B cell (primary cell): ENCODE measurements at regions not wholly inside any gene's neighbourhood (a gene's known extent, or its start where the extent isn't known, plus 50 kb on each side); places are given as distances from the start of the nearest gene placed in this dataset.

Experiments
- ATAC-seq: fragments of 200-7000 bp; cut with Tn5 transposase; one replicate; pipeline ENCODE4 v1.10.0; 2021; ENCODE audit warnings: low read depth, mild to moderate bottlenecking, moderate number of reproducible peaks, moderate library complexity
- CTCF ChIA-PET: fragments of 350-600 bp; sonication (Branson Sonifier 250); formaldehyde crosslinking; loops from one replicate; lab custom pipeline; 2021; ENCODE audit warnings: antibody characterized with exemption, inconsistent platforms; lab: Charles Lee
- POLR2A ChIA-PET: fragments of 350-600 bp; sonication (Branson Sonifier 250); formaldehyde crosslinking; loops from one replicate; lab custom pipeline; 2021; ENCODE audit warnings: antibody characterized with exemption; lab: Charles Lee
- DNase-seq: peaks from one replicate; pipeline ENCODE4 v3.0.0; 2013
- H2AFZ ChIP-seq: 2 replicates; pipeline ENCODE4 v1.6.1; 2012; ENCODE audit warnings: mild to moderate bottlenecking, low read depth, low read length; ENCODE audit not compliant: insufficient read depth, poor library complexity, severe bottlenecking
- H3K27ac ChIP-seq, 2 donors: 1 replicate in 1 of 2; 2 replicates in 1 of 2; pipeline ENCODE4 v1.5.1; 2012 to 2013; ENCODE audit warnings: low read length in 2 of 2, mild to moderate bottlenecking in 2 of 2, moderate library complexity in 1 of 2
- H3K27me3 ChIP-seq, 4 experiments: fragments of 200-600 bp in 1 of 4; sonication (generic) in 1 of 4; replicated peaks in 1 of 4; 1 replicate in 2 of 4; 2 replicates in 2 of 4; pipeline versions ENCODE4 v1.6.1 to v1.7.0; 2013 to 2016; ENCODE audit warnings: low read length in 3 of 4, mild to moderate bottlenecking in 2 of 4, mixed read lengths in 1 of 4, moderate library complexity in 1 of 4; ENCODE audit not compliant: insufficient read depth in 4 of 4, control insufficient read depth in 3 of 4; ENCODE audit errors: control extremely low read depth in 1 of 4
- H3K36me3 ChIP-seq, 2 experiments: replicated peaks in 1 of 2; 1 replicate in 1 of 2; 2 replicates in 1 of 2; pipeline versions ENCODE4 v1.6.1 to v1.7.1; 2013; ENCODE audit warnings: low read length in 1 of 2; ENCODE audit not compliant: insufficient read depth in 2 of 2, control insufficient read depth in 1 of 2; ENCODE audit errors: control extremely low read depth in 1 of 2, extremely low read depth in 1 of 2
- H3K4me1 ChIP-seq, 2 donors: fragments of 200-600 bp in 1 of 2; sonication (generic) in 1 of 2; 1 replicate in 1 of 2; 2 replicates in 1 of 2; pipeline versions ENCODE4 v1.5.1 to v1.6.1; 2013 to 2017; ENCODE audit warnings: low read length in 2 of 2; ENCODE audit not compliant: control insufficient read depth in 2 of 2, insufficient read depth in 2 of 2
- H3K4me2 ChIP-seq: replicated peaks from 2 replicates; pipeline ENCODE3; 2012; ENCODE audit warnings: mild to moderate bottlenecking, low read depth, low read length; ENCODE audit not compliant: poor library complexity, severe bottlenecking
- H3K4me3 ChIP-seq, 5 experiments: fragments of 200-600 bp in 1 of 5; sonication (generic) in 1 of 5; 1 replicate in 3 of 5; 2 replicates in 2 of 5; pipeline versions ENCODE4 v1.5.1 to v1.7.0; 2011 to 2016; ENCODE audit warnings: low read length in 4 of 5, mild to moderate bottlenecking in 4 of 5, low read depth in 2 of 5, control low read depth in 1 of 5, moderate library complexity in 1 of 5; ENCODE audit not compliant: insufficient read depth in 1 of 5; ENCODE audit errors: control extremely low read depth in 1 of 5, extremely low read depth in 1 of 5
- H3K79me2 ChIP-seq: fragments of 200-600 bp; sonication (generic); one replicate; pipeline ENCODE4 v1.6.0; 2016; ENCODE audit warnings: low read length; ENCODE audit not compliant: control insufficient read depth, insufficient read depth
- H3K9ac ChIP-seq: fragments of 200-600 bp; sonication (generic); 2 replicates; pipeline ENCODE4 v1.6.1; 2017; ENCODE audit warnings: mild to moderate bottlenecking, low read length, moderate library complexity
- H3K9me3 ChIP-seq, 3 donors: one replicate each; pipeline versions ENCODE4 v1.6.1 to v1.7.1; 2013; ENCODE audit warnings: low read length in 2 of 3; ENCODE audit not compliant: control insufficient read depth in 2 of 3, insufficient read depth in 1 of 3; ENCODE audit errors: control extremely low read depth in 1 of 3
- H4K20me1 ChIP-seq: 2 replicates; pipeline ENCODE4 v1.6.0; 2012; ENCODE audit warnings: mild to moderate bottlenecking, low read length; ENCODE audit not compliant: insufficient read depth, control insufficient read depth, poor library complexity, severe bottlenecking
- H3K27ac Mint-ChIP-seq: one replicate; pipeline ENCODE4 v1.8.0; 2021; ENCODE audit warnings: mixed read lengths
- H3K27me3 Mint-ChIP-seq: one replicate; pipeline ENCODE4 v1.8.0; 2021; ENCODE audit warnings: mixed read lengths
- H3K4me1 Mint-ChIP-seq: one replicate; pipeline ENCODE4 v1.8.0; 2021; ENCODE audit warnings: mixed read lengths
- H3K4me3 Mint-ChIP-seq: one replicate; pipeline ENCODE4 v1.8.0; 2021; ENCODE audit warnings: mixed read lengths
- H3K9me3 Mint-ChIP-seq: one replicate; pipeline ENCODE4 v1.8.0; 2022; ENCODE audit warnings: mixed read lengths; ENCODE audit not compliant: insufficient read depth
- CTCF ChIP-seq: fragments of 200-600 bp; IDR thresholded peaks from one replicate; pipeline ENCODE4 v1.8.0; 2022; ENCODE audit warnings: antibody characterized with exemption, mild to moderate bottlenecking
- EZH2 ChIP-seq: IDR thresholded peaks from 2 replicates; pipeline ENCODE4 v1.6.1; 2012; ENCODE audit warnings: borderline replicate concordance, low read depth, mild to moderate bottlenecking, moderate library complexity, low read length; ENCODE audit not compliant: insufficient read depth, poor library complexity, severe bottlenecking
- WGBS: methylation state at CpG from one replicate; pipeline ENCODE4 v1.1.5; 2013; ENCODE audit warnings: missing lambda C conversion rate; ENCODE audit not compliant: insufficient coverage; 5-methylcytosine and 5-hydroxymethylcytosine counted together
- intact Hi-C: fragments of 100-400 bp; cut with micrococcal nuclease; formaldehyde crosslinking; loops from one replicate; pipeline ENCODE4 v1.10.0; 2022

DNA sequence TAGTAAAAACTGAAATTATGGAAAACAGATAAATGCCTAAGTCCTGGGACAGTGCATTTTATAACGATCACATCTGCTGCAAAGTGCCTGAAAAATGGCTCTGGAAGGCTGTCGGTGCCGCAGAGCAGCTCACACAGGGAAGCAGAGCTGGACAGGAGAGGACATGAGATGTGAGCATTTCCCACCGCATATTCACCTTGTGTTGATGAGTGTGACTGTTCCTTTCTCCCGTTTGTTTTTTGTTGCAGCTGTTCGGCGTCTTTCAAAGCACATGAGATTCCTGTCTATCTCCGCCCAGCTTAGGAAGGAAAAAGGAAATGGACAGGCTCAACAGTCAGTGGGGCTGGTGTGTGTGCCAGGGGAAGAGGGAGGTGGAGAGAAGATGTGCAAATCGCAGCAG lies 164.9 kb upstream of the SEMA6A start:
- Histone ChIP-seq H4K20me1 (no peaks in the 10 kb centered on the region), H3K4me2 (no peak overlapping the region), H2AFZ (no peak overlapping the region), H3K36me3 (no peaks in the 10 kb centered on the region), H3K27ac (no peak overlapping the region), H3K4me3 (no peak overlapping the region), H3K9me3 (peaks cover 0 to 5% (median 0%) of the 10 kb centered on the region in 3 donors), H3K9ac (no peak overlapping the region), H3K4me1 (no peaks in the 10 kb centered on the region), H3K27me3 (no peaks in the 10 kb centered on the region), H3K79me2 (no peaks in the 10 kb centered on the region)
- Mint-ChIP-seq H3K9me3 (no peaks in the 10 kb centered on the region), H3K4me3 (no peak overlapping the region), H3K4me1 (no peaks in the 10 kb centered on the region), H3K27ac (no peak overlapping the region), H3K27me3 (peaks cover 11% of the 10 kb centered on the region)
- TF ChIP-seq EZH2 (no peak), CTCF (no peak)
- ATAC-seq, result no peak
- WGBS, result 90% methylated on average over 7 of the region's 9 CpGs
- no peak for DNase-seq
- intact Hi-C loops, result no loop called here
- CTCF ChIA-PET, result no interaction called here
- POLR2A ChIA-PET, result no interaction called here

DNA sequence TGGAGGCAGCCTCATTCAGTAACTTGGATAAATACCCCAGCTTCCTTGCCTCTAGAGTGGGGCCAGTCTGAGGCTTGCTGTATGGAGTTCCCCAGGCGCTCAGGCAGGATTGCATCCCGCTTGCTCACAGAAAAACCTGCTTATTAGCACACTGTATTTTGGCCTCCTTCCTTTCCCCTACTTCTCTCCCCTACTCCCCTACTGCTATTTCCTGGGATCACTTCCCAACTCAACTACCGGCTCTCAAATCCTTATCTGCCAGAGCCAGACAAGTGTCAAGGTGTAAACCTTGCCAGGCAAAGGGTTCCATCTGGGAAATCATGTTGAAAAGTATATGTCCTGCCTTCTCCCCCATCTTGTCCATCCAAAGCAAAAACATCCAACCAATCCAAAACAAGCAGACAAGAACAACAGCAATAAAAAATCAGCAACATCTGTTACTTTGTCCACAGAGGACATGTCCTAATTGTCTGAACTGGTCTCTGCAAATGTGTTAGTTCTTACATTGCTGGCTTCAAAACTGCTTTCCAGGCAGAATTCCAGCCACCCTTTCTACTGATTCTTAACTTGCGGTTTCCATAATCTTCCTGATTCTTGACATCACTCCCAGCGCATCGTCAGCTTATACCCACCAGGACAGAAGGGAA lies 164.1 kb upstream of the SEMA6A start:
- Histone ChIP-seq H3K9me3 (peaks cover 0 to 5% (median 0%) of the 10 kb centered on the region in 3 donors), H3K27ac (no peak overlapping the region), H4K20me1 (no peaks in the 10 kb centered on the region), H3K79me2 (no peaks in the 10 kb centered on the region), H3K27me3 (no peaks in the 10 kb centered on the region), H3K9ac (no peak overlapping the region), H3K4me1 (no peaks in the 10 kb centered on the region), H3K4me2 (no peak overlapping the region), H3K4me3 (no peak overlapping the region), H3K36me3 (no peaks in the 10 kb centered on the region), H2AFZ (no peak overlapping the region)
- Mint-ChIP-seq H3K4me3 (no peak overlapping the region), H3K27me3 (peaks cover 11% of the 10 kb centered on the region), H3K4me1 (no peaks in the 10 kb centered on the region), H3K9me3 (no peaks in the 10 kb centered on the region), H3K27ac (no peak overlapping the region)
- CTCF ChIA-PET, result no interaction called here
- WGBS, result 84% methylated on average over 3 of the region's 6 CpGs
- POLR2A ChIA-PET, result no interaction called here
- no peak for DNase-seq
- ATAC-seq, result no peak
- intact Hi-C loops, result no loop called here
- TF ChIP-seq CTCF (no peak), EZH2 (no peak)
